CD4-positive, alpha-beta T cell treated with Interleukin-2 at 100 ng/mL for 4 hours (primary cell): ENCODE measurements at regions not wholly inside any gene's neighbourhood (a gene's known extent, or its start where the extent isn't known, plus 50 kb on each side); places are given as distances from the start of the nearest gene placed in this dataset.

Experiments
- DNase-seq: peaks from one replicate; pipeline ENCODE4 v3.0.0-alpha.2; 2020; ENCODE audit warnings: low spot score

GRCh38 chr21:18191139-18191538 lies 53.5 kb upstream of the CHODL start:
- no peak for DNase-seq

- DNase-seq: no peak
These were observed 66.1 kb upstream of the CHODL start for GRCh38 chr21:18178509-18178908.

GRCh38 chr21:18174370-18174769 lies 70.3 kb upstream of the CHODL start:
- DNase-seq: no peak

GRCh38 chr21:18170829-18171228 lies 73.8 kb upstream of the CHODL start:
- DNase-seq: no peak

GRCh38 chr21:18170221-18170620 lies 74.4 kb upstream of the CHODL start:
- no peak for DNase-seq

GRCh38 chr21:18168108-18168507 lies 76.5 kb upstream of the CHODL start:
- DNase-seq: no peak

GRCh38 chr21:18164933-18165332 lies 79.7 kb upstream of the CHODL start:
- no peak for DNase-seq

- DNase-seq: no peak
These were observed 80.2 kb upstream of the CHODL start for GRCh38 chr21:18164483-18164882.

- DNase-seq: no peak
These were observed 80.7 kb upstream of the CHODL start for GRCh38 chr21:18163956-18164355.

- DNase-seq: no peak
These were observed 82.8 kb upstream of the CHODL start for GRCh38 chr21:18161841-18162240.

- no peak for DNase-seq
These were observed 87.2 kb upstream of the CHODL start for GRCh38 chr21:18157406-18157805.

GRCh38 chr21:18155508-18156193 lies 89.0 kb upstream of the CHODL start:
- peak; percentile 11 for DNase-seq

GRCh38 chr21:18153063-18153462 lies 91.6 kb upstream of the CHODL start:
- DNase-seq: no peak

- DNase-seq: no peak
These were observed 92.3 kb upstream of the CHODL start for GRCh38 chr21:18152371-18152770.

- no peak for DNase-seq
These were observed 93.6 kb upstream of the CHODL start for GRCh38 chr21:18151046-18151445.

GRCh38 chr21:18148401-18148800 lies 96.2 kb upstream of the CHODL start:
- no peak for DNase-seq

- no peak for DNase-seq
These were observed 97.0 kb upstream of the CHODL start for GRCh38 chr21:18147678-18148077.

GRCh38 chr21:18146820-18147219 lies 97.8 kb upstream of the CHODL start:
- no peak for DNase-seq

- no peak for DNase-seq
These were observed 100.3 kb upstream of the CHODL start for GRCh38 chr21:18144339-18144738.

- no peak for DNase-seq
These were observed 102.0 kb upstream of the CHODL start for GRCh38 chr21:18142655-18143054.

GRCh38 chr21:18138507-18138906 lies 106.1 kb upstream of the CHODL start:
- no peak for DNase-seq

- DNase-seq: no peak
These were observed 115.1 kb upstream of the CHODL start for GRCh38 chr21:18129526-18129925.

GRCh38 chr21:18118566-18118965 lies 126.1 kb upstream of the CHODL start:
- DNase-seq: no peak

- no peak for DNase-seq
These were observed 127.5 kb upstream of the CHODL start for GRCh38 chr21:18117176-18117575.

GRCh38 chr21:18114810-18115209 lies 129.8 kb upstream of the CHODL start:
- DNase-seq: no peak
